HG03039 (cell line): ENCODE measurements at regions not wholly inside any gene's neighbourhood (a gene's known extent, or its start where the extent isn't known, plus 50 kb on each side); places are given as distances from the start of the nearest gene placed in this dataset.

Experiments used
- ATAC-seq: cut with Tn5 transposase; IDR thresholded peaks from one replicate; pipeline ENCODE4 v1.9.1; 2021; ENCODE audit warnings: mild to moderate bottlenecking, moderate library complexity; ENCODE audit not compliant: unreplicated experiment

DNA sequence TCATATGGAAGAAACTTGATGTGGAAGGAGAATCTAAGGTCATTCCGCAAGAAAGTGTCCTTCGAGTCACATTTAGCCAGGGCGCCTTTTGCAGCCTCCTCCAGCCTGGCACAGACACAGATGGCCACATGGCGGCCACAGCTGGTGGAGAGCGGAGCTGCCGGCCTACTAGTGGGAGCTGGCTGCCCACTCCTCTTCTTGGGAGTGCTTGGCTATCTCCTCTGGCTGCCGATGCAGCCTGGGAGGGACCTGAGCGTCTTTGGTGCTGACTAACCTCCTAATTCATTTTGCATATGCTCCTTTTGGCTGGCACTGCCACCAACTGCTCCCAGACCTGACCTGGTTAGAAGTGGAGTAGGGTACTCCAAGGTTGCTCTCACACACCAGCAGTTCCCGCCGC, 199.3 kb upstream of the MYT1L start:
- ATAC-seq, result no peak

- ATAC-seq, result no peak
Measured at GRCh38 chr2:2528846-2529245, 197.8 kb upstream of the MYT1L start.

DNA sequence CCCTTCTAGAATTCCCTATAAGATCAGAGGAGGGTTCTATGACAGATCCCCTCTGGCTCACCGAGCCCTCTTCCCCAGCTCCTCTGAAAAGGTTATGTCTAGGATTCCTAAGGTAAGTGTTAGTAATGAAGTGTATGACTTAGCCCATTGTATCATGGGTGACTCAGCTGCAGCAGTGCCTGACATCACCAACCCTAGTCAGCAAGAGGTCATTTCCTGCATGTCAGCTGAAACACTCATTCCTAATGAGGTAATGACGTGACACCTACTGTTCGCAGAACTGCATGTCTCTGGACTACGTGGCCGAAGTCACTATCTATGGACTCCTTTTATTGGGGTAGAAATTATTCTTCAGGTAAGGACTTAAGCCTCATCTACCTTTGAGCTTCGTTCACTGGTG, 196.1 kb upstream of the MYT1L start:
- no peak for ATAC-seq

GRCh38 chr2:2524348-2524941, 193.4 kb upstream of the MYT1L start:
- no peak for ATAC-seq

DNA sequence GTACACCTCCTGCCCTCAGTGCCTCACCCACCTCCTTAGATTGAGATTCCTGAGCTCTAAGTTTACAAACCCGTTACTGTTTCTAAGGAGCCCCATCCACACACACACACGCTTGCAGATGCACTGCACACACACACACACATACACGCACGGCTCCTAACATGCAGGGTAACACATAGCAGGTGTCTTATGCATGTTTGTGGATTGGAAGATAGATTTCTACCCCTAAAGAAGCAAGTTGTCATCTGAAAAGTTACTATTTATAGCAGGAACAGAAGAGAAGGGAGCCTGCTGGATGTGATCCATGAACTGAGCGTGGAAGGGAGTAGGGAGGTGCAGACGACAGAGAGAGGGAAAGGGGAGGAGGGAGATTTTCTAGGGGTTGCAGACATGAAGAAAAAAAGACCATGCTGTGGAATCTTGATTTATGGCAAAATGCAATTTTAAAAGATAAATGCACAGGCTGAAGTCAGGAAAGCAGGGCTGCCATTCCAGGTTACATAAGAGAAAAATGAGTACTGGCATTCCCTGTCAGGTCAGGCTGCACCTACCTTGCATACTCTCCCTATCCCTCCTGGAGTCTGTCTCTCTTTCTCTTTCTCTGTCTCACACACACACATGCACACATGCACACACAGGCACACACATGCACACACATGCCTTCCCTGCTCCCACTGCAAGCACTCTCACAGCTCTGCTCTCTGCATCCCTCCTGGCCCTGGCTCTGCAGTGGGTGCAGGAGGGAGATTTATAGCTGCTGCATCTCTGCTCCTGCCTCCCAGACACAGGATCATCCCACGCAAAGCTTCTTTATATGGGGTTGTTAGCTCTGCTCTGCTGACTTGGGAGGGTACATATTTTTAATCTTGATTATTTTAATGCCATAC, 192.6 kb upstream of the MYT1L start:
- no peak for ATAC-seq

- no peak for ATAC-seq
Measured at GRCh38 chr2:2520401-2520811, 189.3 kb upstream of the MYT1L start.

DNA sequence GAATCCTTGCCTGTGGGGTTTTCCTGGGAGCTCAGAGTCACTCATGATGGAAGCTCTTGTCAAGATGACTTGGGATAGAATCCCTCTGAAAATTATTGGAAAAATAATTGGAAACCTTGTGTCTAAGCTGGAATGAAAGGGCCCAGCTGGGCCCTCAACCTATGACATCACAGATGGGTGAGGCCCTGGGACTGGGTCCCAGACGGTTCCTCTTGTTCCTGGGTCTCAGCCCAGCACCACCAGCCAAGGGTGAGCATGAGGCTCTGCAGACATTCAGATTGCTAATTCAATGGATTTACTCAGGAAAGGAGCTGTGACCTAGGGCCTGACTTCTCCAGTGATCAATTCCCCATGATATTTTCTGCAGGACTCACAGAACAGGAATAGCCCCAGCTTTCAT, 188.3 kb upstream of the MYT1L start:
- ATAC-seq, result no peak

GRCh38 chr2:2517399-2517798, 186.3 kb upstream of the MYT1L start:
- no peak for ATAC-seq

DNA sequence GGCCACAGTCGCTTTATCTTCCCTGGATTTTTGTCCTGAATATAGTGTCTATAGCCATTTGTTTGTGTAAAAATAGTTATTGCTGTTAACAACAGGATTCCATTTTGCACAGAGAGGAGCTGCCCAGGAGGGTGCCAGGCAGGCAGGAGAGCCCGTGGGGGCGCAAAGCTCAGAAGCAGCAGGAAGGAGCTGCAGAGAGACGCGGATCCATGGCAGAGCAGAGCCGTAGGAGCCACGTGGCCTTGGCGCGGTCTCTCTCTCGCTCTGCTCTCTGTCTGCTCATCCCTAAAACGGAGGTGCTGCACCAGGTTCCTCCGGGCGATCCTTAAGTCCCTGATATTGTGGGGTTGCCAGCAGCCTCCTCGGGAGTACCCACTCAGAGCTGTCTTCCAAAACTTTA, 185.3 kb upstream of the MYT1L start:
- no peak for ATAC-seq

- no peak for ATAC-seq
Measured at GRCh38 chr2:2512931-2513330, 181.9 kb upstream of the MYT1L start.

GRCh38 chr2:2507417-2507997, 176.4 kb upstream of the MYT1L start:
- no peak for ATAC-seq

- no peak for ATAC-seq
Measured at GRCh38 chr2:2506536-2506935, 175.5 kb upstream of the MYT1L start.

- no peak for ATAC-seq
Measured at GRCh38 chr2:2505604-2506003, 174.5 kb upstream of the MYT1L start.

GRCh38 chr2:2503864-2504418, 172.9 kb upstream of the MYT1L start:
- no peak for ATAC-seq

GRCh38 chr2:2502201-2502549, 171.1 kb upstream of the MYT1L start:
- no peak for ATAC-seq

- no peak for ATAC-seq
Measured at GRCh38 chr2:2501454-2502200, 170.6 kb upstream of the MYT1L start.

DNA sequence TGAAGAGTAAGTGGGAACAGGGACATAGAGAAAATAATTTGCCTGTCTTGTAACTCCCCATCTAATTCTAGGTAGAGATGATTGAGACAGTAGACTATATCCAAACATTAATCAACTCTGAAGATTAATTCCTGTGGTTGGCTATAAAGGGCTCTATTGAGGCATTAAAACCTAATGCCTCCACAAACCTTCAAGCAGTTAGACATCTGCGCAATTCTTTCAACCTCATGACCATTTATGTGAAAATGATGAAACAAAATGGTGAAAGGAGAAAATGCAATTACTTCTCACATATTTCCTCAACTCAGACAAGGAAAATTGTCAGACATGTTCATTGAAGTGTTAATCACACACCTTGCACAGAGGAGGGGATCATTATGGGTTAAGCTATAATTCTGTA, 164.5 kb upstream of the MYT1L start:
- ATAC-seq, result no peak

DNA sequence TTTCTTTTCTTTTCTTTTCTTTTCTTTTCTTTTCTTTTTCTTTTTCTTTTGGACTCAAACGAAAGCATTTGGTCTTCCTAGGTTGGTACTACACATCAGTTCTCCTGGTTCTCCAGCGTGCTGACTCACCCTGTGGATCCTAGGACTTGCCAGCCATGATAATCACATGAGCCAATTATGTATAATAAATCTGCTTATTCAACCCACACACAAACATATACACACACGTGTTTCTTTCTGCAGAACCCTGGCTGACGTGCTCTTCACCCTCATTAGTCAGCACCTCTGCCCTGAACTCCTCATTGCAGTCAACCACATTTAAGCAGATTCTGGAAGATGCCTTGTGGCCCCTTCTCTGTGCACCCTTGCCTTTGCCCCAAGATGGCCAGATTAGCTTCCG, 162.4 kb upstream of the MYT1L start:
- no peak for ATAC-seq

DNA sequence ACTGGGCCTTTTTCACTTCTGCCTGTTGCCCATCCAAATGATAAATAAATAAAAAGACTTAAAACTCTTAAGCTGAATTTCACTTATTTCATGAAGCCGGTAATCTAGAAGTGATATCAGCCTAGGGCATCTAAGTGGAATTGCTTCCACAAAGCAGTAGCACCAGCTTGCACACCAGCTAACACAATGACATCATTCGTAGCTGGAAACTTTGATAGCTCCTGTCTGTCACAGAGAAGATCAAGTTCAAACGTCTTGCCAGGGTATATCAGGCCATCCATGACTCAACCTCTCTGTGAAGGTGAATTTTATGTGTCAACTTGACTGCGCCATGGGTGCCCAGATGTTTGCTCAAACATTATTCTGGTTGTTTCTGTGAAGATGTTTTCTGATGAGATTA, 161.7 kb upstream of the MYT1L start:
- ATAC-seq, result no peak

DNA sequence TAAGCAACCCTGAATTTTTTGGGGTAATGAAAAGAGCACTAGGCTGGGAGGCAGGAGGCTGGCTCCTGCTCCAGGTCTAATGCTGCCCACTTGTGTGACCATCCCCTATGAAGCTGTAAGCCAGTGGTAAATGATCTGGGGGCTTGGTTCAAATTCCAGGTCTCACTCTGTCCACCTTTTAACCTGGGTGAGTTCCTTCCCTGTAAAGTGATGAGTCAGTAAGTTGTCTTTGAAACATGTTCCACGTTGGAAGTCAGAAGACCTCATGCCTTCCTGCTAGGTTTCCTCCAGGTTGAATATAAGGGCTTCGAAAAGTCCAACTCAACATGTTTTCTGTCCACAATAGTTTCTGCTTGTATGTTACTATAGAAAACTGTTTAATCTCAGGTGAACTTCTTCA, 160.9 kb upstream of the MYT1L start:
- ATAC-seq, result no peak

- no peak for ATAC-seq
Measured at GRCh38 chr2:2484301-2484700, 153.2 kb upstream of the MYT1L start.
